KG1 (cell line): ENCODE measurements at regions not wholly inside any gene's neighbourhood (a gene's known extent, or its start where the extent isn't known, plus 50 kb on each side); places are given as distances from the start of the nearest gene placed in this dataset.

ENCODE experiments used
- DNase-seq: peaks from one replicate; lab custom pipeline; 2025; lab: John Stamatoyannopoulos, UW

GRCh38 chr1:29708381-29708780, 472.1 kb downstream of the PTPRU start:
- no peak for DNase-seq

- no peak for DNase-seq
These were observed 471.5 kb downstream of the PTPRU start for GRCh38 chr1:29707796-29708195.

GRCh38 chr1:29706936-29707335, 470.6 kb downstream of the PTPRU start:
- no peak for DNase-seq

- no peak for DNase-seq
These were observed 468.1 kb downstream of the PTPRU start for GRCh38 chr1:29704430-29704829.

- no peak for DNase-seq
These were observed 467.5 kb downstream of the PTPRU start for GRCh38 chr1:29703596-29704370.

- DNase-seq = no peak
These were observed 464.2 kb downstream of the PTPRU start for GRCh38 chr1:29700491-29700890.

GRCh38 chr1:29698626-29699025, 462.3 kb downstream of the PTPRU start:
- DNase-seq = no peak

GRCh38 chr1:29698033-29698432, 461.7 kb downstream of the PTPRU start:
- no peak for DNase-seq

- DNase-seq = no peak
These were observed 461.1 kb downstream of the PTPRU start for GRCh38 chr1:29697391-29697780.

- no peak for DNase-seq
These were observed 460.5 kb downstream of the PTPRU start for GRCh38 chr1:29696656-29697390.

- DNase-seq = no peak
These were observed 459.5 kb downstream of the PTPRU start for GRCh38 chr1:29695803-29696202.

- no peak for DNase-seq
These were observed 458.7 kb downstream of the PTPRU start for GRCh38 chr1:29695036-29695435.

GRCh38 chr1:29691499-29691898, 455.2 kb downstream of the PTPRU start:
- no peak for DNase-seq

GRCh38 chr1:29690156-29690555, 453.8 kb downstream of the PTPRU start:
- DNase-seq = no peak

GRCh38 chr1:29689372-29690030, 453.2 kb downstream of the PTPRU start:
- no peak for DNase-seq

- no peak for DNase-seq
These were observed 452.4 kb downstream of the PTPRU start for GRCh38 chr1:29688471-29689365.

- DNase-seq = no peak
These were observed 451.4 kb downstream of the PTPRU start for GRCh38 chr1:29687601-29688244.

- DNase-seq = no peak
These were observed 450.8 kb downstream of the PTPRU start for GRCh38 chr1:29687166-29687565.

GRCh38 chr1:29686012-29686930, 449.9 kb downstream of the PTPRU start:
- DNase-seq = no peak

- no peak for DNase-seq
These were observed 449.1 kb downstream of the PTPRU start for GRCh38 chr1:29685387-29685786.
